Chondrocyte (in vitro differentiated cells): ENCODE measurements at regions not wholly inside any gene's neighbourhood (a gene's known extent, or its start where the extent isn't known, plus 50 kb on each side); places are given as distances from the start of the nearest gene placed in this dataset.

Experiments used
- DNase-seq: peaks from one replicate; pipeline ENCODE4 v3.0.0; 2021; ENCODE audit warnings: mixed read lengths, low spot score
- H3K27ac Mint-ChIP-seq: one replicate; pipeline ENCODE4 v1.8.0; 2021; ENCODE audit warnings: mild to moderate bottlenecking, moderate library complexity, mixed read lengths; ENCODE audit not compliant: unreplicated experiment
- H3K27me3 Mint-ChIP-seq: 2 replicates; pipeline ENCODE4 v1.8.0; 2021; ENCODE audit warnings: low read depth, mixed read lengths
- H3K36me3 Mint-ChIP-seq: 2 replicates; pipeline ENCODE4 v1.8.0; 2021; ENCODE audit warnings: low read depth, mixed read lengths
- H3K4me1 Mint-ChIP-seq: 2 replicates; pipeline ENCODE4 v1.8.0; 2021; ENCODE audit warnings: low read depth, mild to moderate bottlenecking, mixed read lengths
- H3K4me3 Mint-ChIP-seq: one replicate; pipeline ENCODE4 v1.8.0; 2021; ENCODE audit warnings: mild to moderate bottlenecking, moderate library complexity, mixed read lengths; ENCODE audit not compliant: unreplicated experiment
- H3K9me3 Mint-ChIP-seq: 2 replicates; pipeline ENCODE4 v1.8.0; 2021; ENCODE audit warnings: low read depth, mixed read lengths
- TF ChIP-seq, protein P1 (sequence below): fragments of 200-600 bp; sonication (generic); IDR thresholded peaks from 2 replicates; pipeline ENCODE4 v1.5.0; 2021; ENCODE audit warnings: antibody characterized with exemption, mild to moderate bottlenecking, moderate library complexity

DNA sequence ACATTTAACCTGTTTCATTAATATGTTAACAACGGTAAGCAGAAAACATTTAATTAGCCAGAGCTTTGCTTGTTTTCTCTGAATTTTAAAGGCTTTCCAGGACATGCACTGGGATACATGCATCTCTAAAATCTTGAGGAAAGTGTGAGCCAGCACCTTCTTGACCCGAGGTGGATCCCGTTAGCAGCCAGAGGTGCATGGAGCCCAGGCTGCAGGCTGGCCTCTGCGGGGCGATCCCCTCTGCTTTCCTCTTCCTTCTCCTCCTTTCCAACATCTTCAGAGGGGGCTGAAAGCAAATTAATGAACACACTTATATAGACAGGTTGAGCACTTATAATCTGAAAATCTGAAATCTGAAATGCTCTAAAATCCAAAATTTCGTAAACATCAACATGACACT lies 128.7 kb upstream of the CST7 start:
- TF ChIP-seq, protein P1, sequence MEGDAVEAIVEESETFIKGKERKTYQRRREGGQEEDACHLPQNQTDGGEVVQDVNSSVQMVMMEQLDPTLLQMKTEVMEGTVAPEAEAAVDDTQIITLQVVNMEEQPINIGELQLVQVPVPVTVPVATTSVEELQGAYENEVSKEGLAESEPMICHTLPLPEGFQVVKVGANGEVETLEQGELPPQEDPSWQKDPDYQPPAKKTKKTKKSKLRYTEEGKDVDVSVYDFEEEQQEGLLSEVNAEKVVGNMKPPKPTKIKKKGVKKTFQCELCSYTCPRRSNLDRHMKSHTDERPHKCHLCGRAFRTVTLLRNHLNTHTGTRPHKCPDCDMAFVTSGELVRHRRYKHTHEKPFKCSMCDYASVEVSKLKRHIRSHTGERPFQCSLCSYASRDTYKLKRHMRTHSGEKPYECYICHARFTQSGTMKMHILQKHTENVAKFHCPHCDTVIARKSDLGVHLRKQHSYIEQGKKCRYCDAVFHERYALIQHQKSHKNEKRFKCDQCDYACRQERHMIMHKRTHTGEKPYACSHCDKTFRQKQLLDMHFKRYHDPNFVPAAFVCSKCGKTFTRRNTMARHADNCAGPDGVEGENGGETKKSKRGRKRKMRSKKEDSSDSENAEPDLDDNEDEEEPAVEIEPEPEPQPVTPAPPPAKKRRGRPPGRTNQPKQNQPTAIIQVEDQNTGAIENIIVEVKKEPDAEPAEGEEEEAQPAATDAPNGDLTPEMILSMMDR: no peak
- Mint-ChIP-seq H3K36me3 (no peaks in the 10 kb centered on the region), H3K27me3 (peaks cover 21% of the 10 kb centered on the region), H3K4me1 (no peaks in the 10 kb centered on the region), H3K9me3 (no peaks in the 10 kb centered on the region), H3K27ac (no peak overlapping the region), H3K4me3 (no peak overlapping the region)
- peak; percentile 32 for DNase-seq

DNA sequence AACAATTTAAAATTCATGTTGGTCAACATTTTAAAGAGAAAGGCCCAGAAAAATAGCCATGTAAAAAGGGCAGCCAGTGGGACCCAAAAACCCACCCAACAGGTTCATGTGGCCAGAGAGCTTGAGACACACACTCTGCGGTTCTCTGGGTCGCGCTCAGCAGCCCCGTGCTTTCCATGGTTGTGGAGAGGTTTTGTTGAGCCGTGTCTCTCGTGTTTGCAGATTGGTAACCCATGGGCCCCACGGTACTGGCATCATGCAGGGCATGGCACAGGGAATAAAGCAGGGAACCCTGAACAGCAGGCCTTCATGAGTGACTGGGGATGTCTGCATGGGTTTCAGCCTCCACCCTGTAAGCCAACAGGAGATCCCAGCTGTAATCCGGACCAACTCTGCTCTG lies 127.7 kb upstream of the CST7 start:
- TF ChIP-seq, protein P1: no peak
- no peak overlapping the region for H3K27ac Mint-ChIP-seq
- H3K4me1 Mint-ChIP-seq: no peaks in the 10 kb centered on the region
- H3K4me3 Mint-ChIP-seq: no peak overlapping the region
- peaks cover 22% of the 10 kb centered on the region for H3K27me3 Mint-ChIP-seq
- DNase-seq: peak; percentile 37
- no peaks in the 10 kb centered on the region for H3K36me3 Mint-ChIP-seq
- H3K9me3 Mint-ChIP-seq: no peaks in the 10 kb centered on the region

DNA sequence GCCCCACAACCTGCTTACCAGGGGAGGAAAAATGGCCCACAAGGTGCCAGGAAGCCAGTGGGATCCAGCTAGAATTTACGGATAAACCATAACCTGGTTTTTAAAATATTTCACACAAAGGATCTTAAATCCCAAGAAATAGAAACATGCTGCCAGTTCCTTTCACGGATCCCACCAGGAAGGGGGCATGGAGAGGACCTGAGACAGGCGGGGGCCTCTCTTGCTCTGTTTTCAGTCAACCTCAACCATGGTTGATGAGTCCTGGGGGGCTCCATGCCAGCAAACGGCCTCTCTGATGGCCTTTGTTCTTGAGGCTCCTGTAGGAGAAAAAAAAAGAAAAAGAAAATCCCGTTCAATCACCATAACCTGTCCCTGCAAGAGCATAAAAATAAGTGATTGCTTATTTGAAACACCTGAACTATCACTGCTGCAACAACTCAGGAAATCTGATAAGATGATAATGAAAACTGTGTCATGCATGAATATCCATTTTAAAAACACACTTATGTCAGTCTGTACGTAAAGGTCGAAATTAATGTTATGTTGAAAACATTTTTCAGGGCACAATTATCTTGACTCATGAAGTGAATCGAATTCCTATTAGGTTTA lies 125.8 kb upstream of the CST7 start:
- Mint-ChIP-seq H3K4me3 (no peak overlapping the region), H3K36me3 (no peaks in the 10 kb centered on the region), H3K27ac (no peak overlapping the region), H3K9me3 (no peaks in the 10 kb centered on the region), H3K27me3 (peaks cover 16% of the 10 kb centered on the region), H3K4me1 (no peaks in the 10 kb centered on the region)
- peak; percentile 40 for DNase-seq
- TF ChIP-seq, protein P1: no peak

DNA sequence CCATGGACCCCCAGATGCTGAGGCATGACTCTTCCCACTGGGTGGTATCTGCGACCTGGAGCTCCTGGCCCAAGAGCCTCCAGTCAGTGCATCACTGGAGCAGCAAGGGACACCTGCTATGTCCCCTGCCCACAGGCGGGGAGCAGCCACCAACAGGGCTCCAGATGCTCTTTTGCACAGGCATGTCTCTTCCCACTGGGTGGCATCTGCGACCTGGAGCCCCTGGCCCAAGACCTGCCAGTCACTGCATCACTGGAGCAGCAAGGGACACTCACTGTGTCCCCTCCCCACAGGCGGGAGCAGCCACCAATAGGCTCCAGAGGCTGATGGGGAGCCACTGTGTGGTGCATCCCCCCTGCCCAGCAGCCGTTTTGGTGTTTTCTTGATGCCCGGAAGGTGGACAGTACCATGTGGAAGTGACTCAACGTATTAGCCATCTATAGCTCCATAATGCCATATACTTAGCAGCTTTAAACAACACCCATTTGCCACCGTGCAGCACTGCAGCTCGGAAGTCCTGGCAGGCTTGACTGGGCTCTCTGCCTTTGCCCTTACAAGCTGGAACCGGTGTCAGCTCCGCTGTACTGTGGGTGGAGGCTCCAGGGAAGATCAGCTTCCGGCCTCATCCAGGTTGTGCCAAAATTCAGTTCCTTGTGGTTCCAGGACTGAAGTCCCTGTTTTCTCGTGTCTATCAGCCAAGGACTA lies 124.9 kb upstream of the CST7 start:
- Mint-ChIP-seq H3K27ac (no peak overlapping the region), H3K4me1 (no peaks in the 10 kb centered on the region), H3K36me3 (no peaks in the 10 kb centered on the region), H3K27me3 (peaks cover 16% of the 10 kb centered on the region), H3K4me3 (no peak overlapping the region), H3K9me3 (no peaks in the 10 kb centered on the region)
- DNase-seq: peak; percentile 82
- TF ChIP-seq, protein P1: no peak

DNA sequence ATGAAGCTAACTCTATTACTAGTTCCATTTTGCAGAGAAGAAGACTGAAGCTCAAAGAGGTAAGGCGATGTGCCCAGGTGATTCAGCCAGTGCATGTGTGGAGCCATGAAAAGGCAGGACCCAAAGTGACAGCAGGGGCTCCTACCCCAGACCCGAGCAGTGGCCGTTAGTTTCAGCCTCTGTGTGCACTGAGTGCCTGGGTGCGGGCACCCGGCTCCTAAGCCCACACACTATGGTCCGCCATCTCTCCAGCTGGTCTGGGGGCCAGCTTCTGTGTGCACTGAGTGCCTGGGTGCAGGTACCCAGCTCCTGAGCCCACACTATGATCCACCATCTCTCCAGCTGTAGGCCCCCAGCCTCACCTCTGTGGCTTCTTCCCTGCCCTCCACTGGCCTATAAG lies 123.5 kb upstream of the CST7 start:
- no peak overlapping the region for H3K4me3 Mint-ChIP-seq
- no peaks in the 10 kb centered on the region for H3K4me1 Mint-ChIP-seq
- H3K36me3 Mint-ChIP-seq: no peaks in the 10 kb centered on the region
- no peak overlapping the region for H3K27ac Mint-ChIP-seq
- TF ChIP-seq, protein P1: no peak
- H3K9me3 Mint-ChIP-seq: no peaks in the 10 kb centered on the region
- no peak for DNase-seq
- H3K27me3 Mint-ChIP-seq: peaks cover 13% of the 10 kb centered on the region
